ENCODE measurements at regions not wholly inside any gene's neighbourhood (a gene's known extent, or its start where the extent isn't known, plus 50 kb on each side); places are given as distances from the start of the nearest gene placed in this dataset.
"Not testable (repeated sequence)": the region's sequence is repeated elsewhere in the genome, so short reads cannot be mapped to it uniquely, and the experiment has no call there.

- no peak for DNase-seq (ENCODE audit: low read depth)
These were observed 83.7 kb upstream of the CTDP1 start for GRCh38 chr18:79595876-79596374.

DNA sequence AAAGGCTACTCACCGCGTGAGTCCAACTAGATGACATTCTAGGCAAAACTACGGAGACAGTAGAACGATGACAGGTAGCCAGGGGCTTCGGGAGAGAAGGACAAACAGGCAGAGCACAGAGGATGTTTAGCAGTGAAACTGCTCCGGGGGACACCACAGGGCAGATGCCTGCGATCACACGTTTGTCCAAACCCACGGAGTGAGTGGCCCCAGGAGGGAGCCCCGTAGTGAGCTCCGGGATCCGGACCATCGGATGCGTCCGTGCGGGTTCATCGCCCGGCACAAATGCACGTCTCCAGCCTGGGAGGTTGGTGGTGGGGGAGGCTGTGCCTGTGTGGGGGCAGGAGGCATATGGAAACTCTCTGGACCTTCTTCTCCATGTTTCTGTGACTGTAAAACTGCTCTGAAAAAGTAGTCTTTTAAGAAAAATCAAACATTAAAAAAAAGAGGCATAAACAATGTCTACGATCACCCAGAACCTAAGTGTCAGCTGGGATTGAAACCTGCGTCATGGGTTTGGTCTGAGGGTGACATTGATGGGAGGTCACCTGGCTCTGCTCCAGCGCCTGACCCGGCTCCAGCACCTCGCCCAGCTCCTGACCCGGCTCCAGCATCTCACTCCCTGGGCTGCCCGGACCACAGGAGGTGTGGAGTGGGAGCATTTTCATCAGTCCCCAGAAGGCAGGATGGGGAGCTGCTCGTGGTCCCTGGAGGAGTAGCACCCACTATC is 83.0 kb upstream of the CTDP1 start:
- DNase-seq (ENCODE audit: low read depth), result no peak

DNA sequence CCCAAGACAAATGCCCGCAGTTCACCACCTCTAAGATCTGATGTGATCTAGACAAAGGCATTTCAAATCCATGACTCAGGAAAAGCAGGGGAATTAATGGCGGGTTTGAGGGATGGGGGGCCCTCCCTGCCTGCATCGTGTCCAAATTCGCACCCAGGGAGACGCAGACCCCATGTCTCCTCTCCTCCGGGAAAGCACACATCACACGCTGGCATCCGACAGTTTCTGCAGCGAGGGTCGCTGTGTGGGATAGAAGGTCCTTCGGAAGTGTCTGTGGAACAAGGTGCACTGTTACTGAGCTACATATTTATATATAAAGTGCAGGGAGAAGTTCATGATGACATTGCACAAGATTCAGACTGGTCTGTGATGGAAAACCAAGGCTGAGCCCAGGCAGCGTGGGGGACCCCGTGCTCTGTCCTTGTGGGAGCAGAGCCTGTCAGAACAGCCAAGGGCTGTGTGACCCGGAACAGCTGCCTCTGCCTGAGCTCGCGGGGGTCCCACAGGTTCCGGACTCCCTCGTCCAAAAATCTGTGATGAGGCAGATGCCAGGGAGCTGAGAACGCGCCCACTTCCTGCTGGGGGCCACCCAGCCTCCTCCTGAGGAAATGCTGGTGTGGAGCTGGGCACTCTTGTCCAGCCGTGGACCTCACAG is 82.3 kb upstream of the CTDP1 start:
- DNase-seq (ENCODE audit: low read depth), result no peak

DNA sequence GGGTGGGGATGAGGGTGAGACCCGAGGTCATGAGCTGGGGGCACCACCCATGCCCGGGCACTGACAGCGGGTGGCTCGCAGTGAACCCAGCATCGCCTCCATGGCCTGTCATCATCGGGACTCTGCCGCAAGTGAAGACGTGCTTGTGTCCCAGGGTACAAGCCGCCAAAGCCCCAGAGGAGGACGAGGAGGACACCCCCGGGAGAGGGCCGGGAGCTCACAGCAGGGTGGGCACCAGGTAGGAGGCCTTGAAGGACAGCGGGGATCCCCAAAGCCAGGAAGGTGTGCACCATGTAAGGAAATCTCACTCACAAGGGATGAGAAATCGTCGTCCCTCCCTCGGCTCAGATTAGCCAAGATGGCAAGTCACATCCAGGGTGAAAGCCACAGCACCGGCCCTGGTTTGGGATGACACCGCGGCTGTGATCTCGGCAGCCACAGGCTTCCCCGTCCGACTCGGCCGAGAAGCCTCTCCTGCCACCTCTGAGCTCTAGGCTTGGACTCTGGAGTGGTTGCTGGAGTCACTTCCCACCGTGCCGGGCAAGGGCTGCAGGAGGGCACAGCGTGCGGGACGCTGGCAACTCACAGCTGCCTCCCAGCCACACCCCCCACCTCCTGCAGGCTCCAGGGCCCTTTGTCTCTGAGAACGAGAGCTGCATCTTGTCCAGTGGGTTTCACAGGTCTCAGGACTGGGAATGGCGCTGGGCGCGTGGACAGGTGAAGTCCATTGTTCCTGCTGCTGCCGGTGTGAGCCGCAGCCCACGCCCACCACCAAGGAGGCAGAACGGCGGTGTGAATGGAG is 81.6 kb upstream of the CTDP1 start:
- no peak for DNase-seq (ENCODE audit: low read depth)

DNA sequence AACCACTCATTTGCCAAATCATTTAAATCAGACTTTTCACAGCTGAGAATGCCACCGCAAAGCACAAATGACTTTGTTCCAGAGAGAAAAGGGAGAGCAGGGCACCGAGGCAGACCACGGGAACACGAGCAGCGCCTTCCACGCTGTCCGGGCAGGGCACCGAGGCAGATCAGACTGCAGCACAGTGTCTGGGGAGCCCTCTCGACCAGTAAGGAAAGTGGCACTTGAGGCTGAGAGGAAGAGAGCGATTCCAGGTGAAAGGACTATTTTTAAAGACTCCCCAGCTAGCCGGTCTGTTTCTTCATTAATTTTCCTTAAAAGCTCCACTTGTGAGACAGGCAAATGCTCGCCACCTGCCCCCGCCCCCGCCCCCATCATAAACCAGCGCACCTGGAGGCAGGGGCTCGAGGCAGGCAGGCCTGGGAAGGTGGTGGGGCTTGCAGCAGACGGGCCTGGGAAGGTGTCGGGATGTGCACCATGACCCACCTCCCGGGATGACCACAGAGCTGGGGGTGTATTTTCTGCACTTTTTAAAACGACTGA is 80.9 kb upstream of the CTDP1 start:
- no peak for DNase-seq (ENCODE audit: low read depth)

DNA sequence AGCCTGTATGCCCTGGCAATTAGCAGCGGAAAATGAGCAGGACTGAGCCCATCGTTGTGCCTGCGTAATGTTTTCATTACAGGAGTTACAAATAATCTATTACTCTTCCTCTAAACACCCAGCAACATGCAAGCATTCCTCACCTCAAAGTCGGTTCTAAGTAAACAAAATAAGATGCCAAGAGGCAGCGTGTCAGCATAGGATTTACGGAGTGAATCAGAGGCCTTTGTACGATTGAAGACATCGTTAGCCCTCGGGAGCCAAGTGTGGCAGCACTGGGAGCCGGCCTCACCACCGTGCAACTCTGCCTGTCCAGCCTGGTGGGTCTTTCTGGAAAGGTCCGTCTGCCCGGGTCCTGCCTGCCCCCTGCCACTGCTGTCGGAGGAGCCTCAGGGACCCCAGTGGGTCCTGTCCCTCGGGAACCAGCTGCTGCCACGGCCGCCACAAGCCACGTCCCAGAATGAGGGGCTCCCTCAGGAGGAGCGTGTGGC is 80.1 kb upstream of the CTDP1 start:
- DNase-seq (ENCODE audit: low read depth), result no peak

- no peak for DNase-seq (ENCODE audit: low read depth)
These were observed 79.5 kb upstream of the CTDP1 start for GRCh38 chr18:79600141-79600540.

DNA sequence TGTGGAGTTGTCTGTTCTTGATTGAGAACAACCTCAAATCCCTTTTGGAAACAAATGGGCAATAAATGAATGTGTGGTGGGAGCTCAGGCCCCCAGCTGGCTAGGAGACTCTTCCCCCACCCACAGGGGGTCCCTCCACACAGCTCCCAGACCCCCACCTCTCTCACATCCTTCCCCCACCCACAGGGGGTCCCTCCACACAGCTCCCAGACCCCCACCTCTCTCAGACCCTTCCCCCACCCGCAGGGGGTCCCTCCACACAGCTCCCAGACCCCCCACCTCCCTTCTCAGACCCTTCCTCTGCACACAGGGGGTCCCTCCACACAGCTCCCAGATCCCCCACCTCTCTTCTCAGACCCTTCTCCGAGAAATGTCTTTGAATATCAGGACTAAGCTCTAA is 79.0 kb upstream of the CTDP1 start:
- no peak for DNase-seq (ENCODE audit: low read depth)

- DNase-seq (ENCODE audit: low read depth), result no peak
These were observed 78.4 kb upstream of the CTDP1 start for GRCh38 chr18:79601234-79601633.

DNA sequence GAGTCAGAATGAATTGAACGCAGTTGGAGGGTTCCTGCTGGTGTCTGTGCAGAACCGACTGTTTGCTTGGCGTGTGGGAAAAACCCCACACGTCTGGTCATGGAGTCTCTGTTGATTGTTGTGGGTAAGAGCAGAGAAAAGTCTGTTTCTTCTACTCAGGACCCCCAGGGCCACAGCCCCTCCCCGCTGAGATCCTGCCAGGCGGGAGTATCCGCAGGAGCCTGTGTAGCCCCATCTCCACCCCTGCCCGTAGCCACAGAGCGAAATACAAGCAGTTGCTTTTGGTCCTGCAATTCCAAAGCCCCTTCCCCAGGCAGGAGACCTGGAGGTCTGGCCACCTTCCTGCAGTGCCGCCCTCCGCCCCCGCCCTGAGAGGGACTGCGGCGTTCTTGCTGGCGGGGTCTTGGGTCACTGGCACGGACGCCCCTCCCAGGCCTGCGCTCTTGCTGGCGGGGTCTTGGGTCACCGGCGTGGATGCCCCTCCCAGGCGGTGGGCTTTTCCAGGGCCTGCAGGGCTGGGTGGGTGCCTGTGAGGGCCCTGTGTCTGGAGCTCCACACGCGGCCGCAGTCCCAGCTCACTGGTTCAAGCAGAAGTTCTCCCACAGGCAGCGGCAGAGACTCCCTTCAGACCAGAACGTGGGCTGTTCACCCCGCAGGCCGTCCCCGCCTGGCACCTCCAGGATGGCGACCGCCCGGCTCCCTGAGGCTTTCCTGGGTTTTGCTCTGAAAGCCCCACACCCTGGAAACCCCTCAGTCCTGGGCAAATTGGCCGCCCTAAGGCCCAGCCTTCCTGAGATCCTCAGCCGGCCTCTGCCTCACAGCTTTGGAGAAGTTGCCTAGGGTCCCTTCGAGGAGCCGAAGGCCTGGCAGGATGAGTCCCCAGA is 76.0 kb upstream of the CTDP1 start:
- no peak for DNase-seq (ENCODE audit: low read depth)

DNA sequence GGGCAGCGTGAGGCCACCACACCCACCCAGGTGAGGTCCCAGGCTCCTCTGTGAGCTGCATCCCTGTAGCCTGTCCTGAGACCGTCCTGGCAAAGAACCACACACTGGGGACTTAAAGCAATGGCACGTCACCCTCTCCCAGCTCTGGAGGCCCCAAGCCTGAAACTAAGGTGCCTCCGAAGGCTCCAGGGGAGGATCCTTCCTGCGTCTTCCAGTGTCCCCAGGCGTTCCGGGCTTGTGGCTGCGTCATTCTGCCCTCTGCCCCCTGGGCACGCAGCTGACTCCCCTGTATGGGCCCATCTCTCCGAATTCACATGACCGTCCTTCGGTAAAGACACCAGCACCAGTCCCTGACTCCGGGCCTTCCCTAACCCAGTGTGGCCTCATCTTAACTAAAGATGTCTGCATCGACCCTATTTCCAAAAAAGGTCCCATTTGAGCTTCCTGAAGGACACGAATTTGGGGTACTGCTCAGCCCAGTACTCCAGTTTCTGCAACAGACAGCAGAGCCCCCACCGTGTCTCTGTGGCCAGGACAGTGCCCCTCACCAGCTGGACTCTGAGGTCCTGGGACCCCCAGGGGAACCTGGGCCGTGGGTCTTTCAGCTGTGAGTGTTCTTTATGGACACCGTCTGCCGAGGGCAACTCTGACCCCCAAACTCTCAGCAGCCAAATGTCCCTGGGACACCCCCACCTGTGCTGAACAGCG is 75.2 kb upstream of the CTDP1 start:
- no peak for DNase-seq (ENCODE audit: low read depth)

DNA sequence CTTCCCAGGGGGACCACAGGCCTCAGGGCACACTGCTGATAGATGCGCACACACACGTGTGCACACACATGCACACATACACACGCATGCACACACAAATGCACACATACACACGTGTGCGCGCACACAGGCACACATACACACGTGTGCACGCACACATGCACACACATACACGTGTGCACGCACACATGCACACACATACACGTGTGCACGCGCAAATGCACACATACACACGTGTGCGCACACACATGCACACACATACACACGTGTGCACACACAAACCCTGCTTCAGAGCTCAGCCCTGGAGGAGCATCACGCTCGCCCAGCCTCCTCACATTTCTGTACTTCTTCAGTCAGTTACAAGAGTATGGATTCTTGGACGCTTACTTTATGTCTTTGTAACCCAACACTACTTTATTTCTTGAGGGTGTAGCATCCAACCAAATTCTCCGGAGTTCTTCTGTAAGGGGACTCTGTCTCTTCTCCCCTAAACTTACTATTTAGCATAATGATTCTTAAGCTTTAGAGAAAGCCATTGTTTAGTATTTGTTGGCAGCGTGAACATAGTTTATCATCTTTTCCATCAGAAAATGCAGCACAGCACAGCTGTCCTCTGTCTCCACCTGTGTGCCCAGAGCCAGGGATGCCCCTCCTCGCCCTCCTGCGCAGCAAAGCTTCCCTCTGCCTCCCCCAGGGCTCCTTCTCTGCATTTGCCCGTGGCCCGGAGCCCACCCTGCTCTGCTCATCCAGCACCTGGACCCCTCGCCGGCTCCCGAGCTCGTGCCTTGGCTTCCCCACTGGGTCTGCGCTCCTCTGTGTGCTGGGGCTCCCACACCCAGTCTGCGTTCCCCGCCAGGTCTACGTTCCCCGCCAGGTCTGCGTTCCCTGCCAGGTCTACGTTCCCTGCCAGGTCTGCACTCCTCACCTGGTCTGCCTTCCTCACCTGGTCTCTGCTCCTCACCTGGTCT is 74.4 kb upstream of the CTDP1 start:
- DNase-seq (ENCODE audit: low read depth), result no peak

DNA sequence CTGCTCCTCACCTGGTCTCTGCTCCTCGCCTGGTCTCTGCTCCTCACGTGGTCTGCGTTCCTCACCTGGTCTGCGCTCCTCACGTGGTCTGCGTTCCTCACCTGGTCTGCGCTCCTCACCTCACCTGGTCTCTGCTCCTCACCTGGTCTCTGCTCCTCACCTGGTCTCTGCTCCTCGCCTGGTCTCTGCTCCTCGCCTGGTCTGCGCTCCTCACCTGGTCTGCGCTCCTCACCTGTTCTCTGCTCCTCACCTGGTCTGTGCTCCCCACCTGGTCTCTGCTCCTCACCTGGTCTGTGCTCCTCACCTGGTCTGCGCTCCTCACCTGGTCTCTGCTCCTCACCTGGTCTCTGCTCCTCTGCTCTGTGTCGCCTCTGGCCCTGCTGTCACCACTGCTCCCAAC is 73.5 kb upstream of the CTDP1 start:
- DNase-seq (ENCODE audit: low read depth), result not testable (repeated sequence)

DNA sequence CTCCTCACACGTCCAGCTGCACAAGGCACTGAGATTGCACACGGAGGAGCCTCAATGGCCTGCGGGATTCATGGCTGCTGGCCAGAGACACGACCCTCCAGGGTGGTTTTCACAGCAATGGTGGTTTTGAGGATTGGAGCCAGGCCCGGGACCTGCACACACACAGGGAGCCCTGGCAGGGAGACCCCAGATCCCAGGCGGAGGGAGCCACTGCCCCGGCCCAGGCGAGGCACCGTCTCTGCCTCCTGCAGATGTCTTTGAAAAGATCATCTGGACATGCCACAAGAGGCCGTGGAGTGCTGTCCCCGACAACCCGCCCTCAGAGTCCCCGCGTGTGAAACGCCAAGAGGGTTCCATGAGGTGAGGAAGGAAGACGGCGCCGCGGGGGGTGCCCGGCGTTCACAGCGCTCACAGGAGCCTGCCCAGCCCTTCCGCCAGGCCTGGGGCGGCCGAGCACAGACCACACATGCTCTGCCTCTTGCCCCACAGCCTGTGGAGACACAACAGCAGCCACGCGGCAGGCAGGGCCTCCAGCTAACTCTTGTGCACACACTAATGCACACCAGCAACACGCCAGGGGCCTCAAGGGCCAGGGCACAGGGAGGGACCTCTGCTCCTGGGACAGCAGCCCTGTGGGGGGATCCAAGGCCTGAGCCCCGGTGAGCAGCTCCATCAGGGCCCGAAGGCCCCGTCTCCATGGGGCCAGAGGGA is 72.8 kb upstream of the CTDP1 start:
- DNase-seq (ENCODE audit: low read depth), result no peak

GRCh38 chr18:79607361-79607952 is 72.1 kb upstream of the CTDP1 start:
- no peak for DNase-seq (ENCODE audit: low read depth)

GRCh38 chr18:79608069-79608468 is 71.5 kb upstream of the CTDP1 start:
- no peak for DNase-seq (ENCODE audit: low read depth)

GRCh38 chr18:79608535-79608934 is 71.1 kb upstream of the CTDP1 start:
- DNase-seq (ENCODE audit: low read depth), result no peak

DNA sequence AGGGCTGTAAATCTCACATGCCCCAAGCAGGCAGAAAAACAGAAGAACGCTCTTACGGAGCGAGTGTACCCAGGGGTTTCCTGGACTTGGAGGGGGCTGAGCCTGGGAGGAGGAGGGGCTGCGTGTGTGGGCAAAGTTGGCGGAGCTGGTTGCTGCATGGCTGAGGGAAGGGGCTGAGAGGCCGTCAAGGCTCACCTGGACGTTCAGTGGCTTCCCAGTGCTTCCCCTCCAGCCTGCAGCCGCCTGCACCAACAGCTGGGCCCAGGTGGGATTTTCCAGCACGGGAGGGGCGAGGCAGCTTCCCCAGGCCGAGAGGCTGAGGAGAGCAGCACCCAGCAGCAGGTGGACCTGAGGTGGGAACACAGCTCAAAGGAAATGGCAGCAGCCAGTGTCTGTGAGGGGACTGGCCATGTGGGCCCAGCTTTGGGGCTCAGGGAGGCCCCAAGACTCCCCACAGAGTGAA is 70.6 kb upstream of the CTDP1 start:
- no peak for DNase-seq (ENCODE audit: low read depth)

Data from RPMI7951 (cell line).